Liver (tissue), 3 donors: ENCODE measurements at regions not wholly inside any gene's neighbourhood (a gene's known extent, or its start where the extent isn't known, plus 50 kb on each side); places are given as distances from the start of the nearest gene placed in this dataset.

ENCODE experiments used
- GABPA ChIP-seq, 2 donors: IDR thresholded peaks in 1 of 2; conservative IDR thresholded peaks in 1 of 2; 2 replicates each; pipeline ENCODE4 v1.6.1; 2016; ENCODE audit warnings: antibody characterized with exemption in 2 of 2, mild to moderate bottlenecking in 1 of 2, moderate library complexity in 1 of 2
- RAD21 ChIP-seq, 2 donors: IDR thresholded peaks; 2 replicates each; pipeline ENCODE4 v1.6.1; 2016; ENCODE audit warnings: antibody characterized with exemption in 2 of 2, mild to moderate bottlenecking in 2 of 2
- TF ChIP-seq, protein P1 (sequence below): fragments of 150-350 bp; IDR thresholded peaks from 2 replicates; pipeline ENCODE4 v1.5.1; 2017; ENCODE audit warnings: improper control_type of control experiment, low read depth, low read length; ENCODE audit not compliant: missing input control
- TF ChIP-seq, protein P2 (sequence below): IDR thresholded peaks from 2 replicates; pipeline ENCODE4 v1.6.1; 2016; ENCODE audit warnings: antibody characterized with exemption
- donor health status: healthy.
- donor health status: healthy.

DNA sequence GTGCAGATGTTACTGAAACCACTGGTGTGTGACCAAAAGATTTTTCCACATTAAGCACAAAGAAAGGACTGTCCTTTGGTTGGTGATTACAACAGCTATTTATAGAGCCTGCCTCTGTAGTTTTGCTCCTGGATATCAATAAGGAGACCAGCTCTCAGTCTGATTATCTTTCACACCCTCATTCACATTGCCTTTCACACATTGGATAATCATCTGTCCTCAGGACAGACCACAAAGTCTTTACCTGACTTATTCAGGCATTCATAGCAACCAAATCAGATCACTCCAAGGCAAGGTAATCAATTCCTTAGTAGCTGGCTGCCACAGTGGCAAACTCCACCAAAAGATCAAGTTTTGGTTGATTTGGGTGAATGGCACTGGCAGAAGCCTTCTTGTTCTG lies 59.6 kb upstream of the CPSF6 start:
- TF ChIP-seq RAD21 (IDR thresholded peaks at IDR 0.05) (no peak), GABPA (IDR thresholded peaks at IDR 0.05 in 1 of 2, conservative IDR thresholded peaks at IDR 0.05 in 1 of 2) (no peak)
- TF ChIP-seq, protein P1, sequence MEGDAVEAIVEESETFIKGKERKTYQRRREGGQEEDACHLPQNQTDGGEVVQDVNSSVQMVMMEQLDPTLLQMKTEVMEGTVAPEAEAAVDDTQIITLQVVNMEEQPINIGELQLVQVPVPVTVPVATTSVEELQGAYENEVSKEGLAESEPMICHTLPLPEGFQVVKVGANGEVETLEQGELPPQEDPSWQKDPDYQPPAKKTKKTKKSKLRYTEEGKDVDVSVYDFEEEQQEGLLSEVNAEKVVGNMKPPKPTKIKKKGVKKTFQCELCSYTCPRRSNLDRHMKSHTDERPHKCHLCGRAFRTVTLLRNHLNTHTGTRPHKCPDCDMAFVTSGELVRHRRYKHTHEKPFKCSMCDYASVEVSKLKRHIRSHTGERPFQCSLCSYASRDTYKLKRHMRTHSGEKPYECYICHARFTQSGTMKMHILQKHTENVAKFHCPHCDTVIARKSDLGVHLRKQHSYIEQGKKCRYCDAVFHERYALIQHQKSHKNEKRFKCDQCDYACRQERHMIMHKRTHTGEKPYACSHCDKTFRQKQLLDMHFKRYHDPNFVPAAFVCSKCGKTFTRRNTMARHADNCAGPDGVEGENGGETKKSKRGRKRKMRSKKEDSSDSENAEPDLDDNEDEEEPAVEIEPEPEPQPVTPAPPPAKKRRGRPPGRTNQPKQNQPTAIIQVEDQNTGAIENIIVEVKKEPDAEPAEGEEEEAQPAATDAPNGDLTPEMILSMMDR, result no peak
- TF ChIP-seq, protein P2, sequence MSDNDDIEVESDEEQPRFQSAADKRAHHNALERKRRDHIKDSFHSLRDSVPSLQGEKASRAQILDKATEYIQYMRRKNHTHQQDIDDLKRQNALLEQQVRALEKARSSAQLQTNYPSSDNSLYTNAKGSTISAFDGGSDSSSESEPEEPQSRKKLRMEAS, result no peak
